HEK293 (cell line): ENCODE measurements at regions not wholly inside any gene's neighbourhood (a gene's known extent, or its start where the extent isn't known, plus 50 kb on each side); places are given as distances from the start of the nearest gene placed in this dataset.

Experiments used
- CTCF ChIP-seq: fragments of 450-650 bp; formaldehyde crosslinking; IDR thresholded peaks from 2 replicates; pipeline ENCODE4 v1.5.1; 2016; ENCODE audit warnings: missing biosample characterization, missing genetic modification characterization
- KLF16 ChIP-seq: fragments of 450-650 bp; formaldehyde crosslinking; IDR thresholded peaks from 2 replicates; pipeline ENCODE4 v1.5.1; 2017; ENCODE audit warnings: missing biosample characterization, missing genetic modification characterization
- ZNF114 ChIP-seq: fragments of 450-650 bp; formaldehyde crosslinking; IDR thresholded peaks from 2 replicates; pipeline ENCODE4 v1.5.0; 2017; ENCODE audit warnings: missing biosample characterization, missing genetic modification characterization

GRCh38 chr14:94823556-94824341, 53.8 kb upstream of the GSC start:
- TF ChIP-seq CTCF (tag by site-specific recombination) (no peak), ZNF114 (tag by site-specific recombination) (no peak), KLF16 (tag by site-specific recombination) (no peak)
